H9 (cell line): ENCODE measurements at regions not wholly inside any gene's neighbourhood (a gene's known extent, or its start where the extent isn't known, plus 50 kb on each side); places are given as distances from the start of the nearest gene placed in this dataset.

Experiments used
- DNase-seq: peaks from one replicate; pipeline ENCODE4 v3.0.0-alpha.2; 2017
- H2AFZ ChIP-seq: one replicate; pipeline ENCODE4 v1.6.1; 2013; ENCODE audit warnings: mild to moderate bottlenecking, low read length, control low read depth, moderate library complexity
- H2AK5ac ChIP-seq: 2 replicates; pipeline ENCODE4 v1.6.1; 2013; ENCODE audit warnings: low read length, control low read depth, mixed read lengths; ENCODE audit not compliant: insufficient read length
- H2BK120ac ChIP-seq: one replicate; pipeline ENCODE4 v1.6.1; 2013; ENCODE audit warnings: low read depth, mild to moderate bottlenecking, low read length, control low read depth, inconsistent platforms; ENCODE audit not compliant: poor library complexity, severe bottlenecking
- H2BK12ac ChIP-seq: 2 replicates; pipeline ENCODE4 v1.6.1; 2013; ENCODE audit warnings: low read length, control low read depth, mixed read lengths, low read depth; ENCODE audit not compliant: insufficient read length
- H2BK15ac ChIP-seq: 2 replicates; pipeline ENCODE4 v1.6.1; 2013; ENCODE audit warnings: low read depth, low read length, control low read depth
- H2BK20ac ChIP-seq: one replicate; pipeline ENCODE4 v1.6.1; 2013; ENCODE audit warnings: low read depth, mild to moderate bottlenecking, low read length, control low read depth, inconsistent platforms; ENCODE audit not compliant: poor library complexity, severe bottlenecking
- H2BK5ac ChIP-seq: 2 replicates; pipeline ENCODE4 v1.6.1; 2013; ENCODE audit warnings: low read length, control low read depth, mixed read lengths; ENCODE audit not compliant: insufficient read length
- H3K14ac ChIP-seq: 2 replicates; pipeline ENCODE4 v1.6.1; 2013; ENCODE audit warnings: low read length, control low read depth; ENCODE audit not compliant: insufficient read depth
- H3K18ac ChIP-seq: 2 replicates; pipeline ENCODE4 v1.6.1; 2013; ENCODE audit warnings: low read depth, mild to moderate bottlenecking, mixed read lengths, low read length, control low read depth; ENCODE audit not compliant: insufficient read length
- H3K23ac ChIP-seq: 2 replicates; pipeline ENCODE4 v1.6.1; 2013; ENCODE audit warnings: low read length, control low read depth, mixed read lengths, low read depth; ENCODE audit not compliant: insufficient read length
- H3K23me2 ChIP-seq: 2 replicates; pipeline ENCODE4 v1.6.1; 2013; ENCODE audit warnings: low read depth, mild to moderate bottlenecking, mixed read lengths, low read length, control low read depth; ENCODE audit not compliant: insufficient read length, poor library complexity, severe bottlenecking
- H3K27ac ChIP-seq: 2 replicates; pipeline ENCODE4 v1.5.1; 2013; ENCODE audit warnings: low read length, control low read depth, mixed read lengths, low read depth; ENCODE audit not compliant: insufficient read length
- H3K27me3 ChIP-seq: 2 replicates; pipeline ENCODE4 v1.6.1; 2013; ENCODE audit warnings: low read length, control low read depth, inconsistent platforms; ENCODE audit not compliant: insufficient read depth
- H3K4ac ChIP-seq: 2 replicates; pipeline ENCODE4 v1.6.1; 2013; ENCODE audit warnings: low read depth, mild to moderate bottlenecking, control low read depth, inconsistent platforms, low read length, moderate library complexity
- H3K4me1 ChIP-seq: 2 replicates; pipeline ENCODE4 v1.6.1; 2013; ENCODE audit warnings: low read length, control low read depth, inconsistent platforms; ENCODE audit not compliant: insufficient read depth
- H3K4me2 ChIP-seq: 2 replicates; pipeline ENCODE4 v1.6.1; 2013; ENCODE audit warnings: low read length, control low read depth, mixed read lengths; ENCODE audit not compliant: insufficient read length, insufficient read depth
- H3K56ac ChIP-seq: 2 replicates; pipeline ENCODE4 v1.6.1; 2013; ENCODE audit warnings: low read depth, mild to moderate bottlenecking, mixed read lengths, low read length, control low read depth; ENCODE audit not compliant: insufficient read length
- H3K79me1 ChIP-seq: 2 replicates; pipeline ENCODE4 v1.6.1; 2013; ENCODE audit warnings: low read depth, mild to moderate bottlenecking, moderate library complexity, low read length, control low read depth, inconsistent platforms; ENCODE audit not compliant: insufficient read depth, poor library complexity, severe bottlenecking
- H3K79me2 ChIP-seq: 2 replicates; pipeline ENCODE4 v1.6.1; 2013; ENCODE audit warnings: low read length, control low read depth, inconsistent platforms; ENCODE audit not compliant: insufficient read depth
- H3K9ac ChIP-seq: 2 replicates; pipeline ENCODE4 v1.6.1; 2013; ENCODE audit warnings: low read length, control low read depth, mixed read lengths; ENCODE audit not compliant: insufficient read length; ENCODE audit errors: extremely low read depth
- H3K9me3 ChIP-seq: one replicate; pipeline ENCODE4 v1.6.1; 2013; ENCODE audit warnings: low read depth, low read length, inconsistent platforms; ENCODE audit not compliant: control insufficient read depth
- H3T11ph ChIP-seq: one replicate; pipeline ENCODE4 v1.6.1; 2013; ENCODE audit warnings: mild to moderate bottlenecking, low read length, control low read depth, inconsistent platforms
- H4K20me1 ChIP-seq: one replicate; pipeline ENCODE4 v1.6.1; 2013; ENCODE audit not compliant: control insufficient read depth, insufficient read length, insufficient read depth
- H4K5ac ChIP-seq: 2 replicates; pipeline ENCODE4 v1.6.1; 2013; ENCODE audit warnings: low read depth, mild to moderate bottlenecking, mixed read lengths, low read length, control low read depth; ENCODE audit not compliant: insufficient read length
- H4K8ac ChIP-seq: replicated peaks from 2 replicates; pipeline ENCODE4 v1.6.1; 2013; ENCODE audit warnings: low read length, control low read depth, mixed read lengths, low read depth; ENCODE audit not compliant: insufficient read length
- H4K91ac ChIP-seq: 2 replicates; pipeline ENCODE4 v1.6.1; 2013; ENCODE audit warnings: low read depth, mild to moderate bottlenecking, moderate library complexity, mixed read lengths, low read length, control low read depth; ENCODE audit not compliant: insufficient read length
- H3K27ac Mint-ChIP-seq, 3 experiments: 2 replicates in 2 of 3; 3 replicates in 1 of 3; pipeline ENCODE4 v1.8.0; 2020 to 2021; ENCODE audit warnings: mixed read lengths in 3 of 3, mild to moderate bottlenecking in 1 of 3, moderate library complexity in 1 of 3
- H3K27me3 Mint-ChIP-seq: 2 replicates; pipeline ENCODE4 v1.8.0; 2021; ENCODE audit warnings: low read depth, mild to moderate bottlenecking, moderate library complexity, mixed read lengths
- H3K36me3 Mint-ChIP-seq, 3 experiments: 2 replicates in 2 of 3; 3 replicates in 1 of 3; pipeline ENCODE4 v1.8.0; 2020 to 2021; ENCODE audit warnings: low read depth in 3 of 3, mixed read lengths in 3 of 3; ENCODE audit not compliant: insufficient read depth in 1 of 3
- H3K4me1 Mint-ChIP-seq, 2 experiments: 2 replicates each; pipeline ENCODE4 v1.8.0; 2020; ENCODE audit warnings: mixed read lengths in 2 of 2
- H3K4me3 Mint-ChIP-seq, 2 experiments: 2 replicates in 1 of 2; 3 replicates in 1 of 2; pipeline ENCODE4 v1.8.0; 2020 to 2021; ENCODE audit warnings: mild to moderate bottlenecking in 2 of 2, mixed read lengths in 2 of 2, moderate library complexity in 1 of 2
- H3K9me3 Mint-ChIP-seq, 2 experiments: 2 replicates in 1 of 2; 3 replicates in 1 of 2; pipeline ENCODE4 v1.8.0; 2020; ENCODE audit warnings: mild to moderate bottlenecking in 2 of 2, mixed read lengths in 2 of 2, moderate library complexity in 1 of 2
- CTCF ChIP-seq: fragments of 200-600 bp; sonication (generic); conservative IDR thresholded peaks from 3 replicates; pipeline ENCODE4 v1.8.0; 2021; ENCODE audit warnings: antibody characterized with exemption, mild to moderate bottlenecking
- WGBS: extraction: QIAGEN DNeasy Blood & Tissue Kit; methylation state at CpG from one replicate; pipeline ENCODE4 v1.1.7; 2013; ENCODE audit warnings: missing lambda C conversion rate, low lambda C conversion rate, mixed read lengths; ENCODE audit not compliant: insufficient read length; ENCODE audit errors: extremely low coverage; 5-methylcytosine and 5-hydroxymethylcytosine counted together

- Histone ChIP-seq H2BK20ac (no peak overlapping the region), H3K14ac (no peak overlapping the region), H3K4me1 (no peaks in the 10 kb centered on the region), H2BK15ac (no peak overlapping the region), H3K4ac (no peak overlapping the region), H3K27me3 (no peaks in the 10 kb centered on the region), H4K5ac (no peak overlapping the region), H3K9ac (no peak overlapping the region), H3K18ac (no peak overlapping the region), H3K9me3 (no peaks in the 10 kb centered on the region), H3K79me2 (no peaks in the 10 kb centered on the region), H3K23ac (no peak overlapping the region), H2BK12ac (no peak overlapping the region), H4K91ac (no peak overlapping the region), H2AFZ (no peak overlapping the region), H3K56ac (no peak overlapping the region), H3K27ac (no peak overlapping the region), H3K4me2 (no peak overlapping the region), H4K8ac (no peak overlapping the region), H4K20me1 (no peaks in the 10 kb centered on the region), H3K79me1 (no peaks in the 10 kb centered on the region), H2AK5ac (no peak overlapping the region), H2BK5ac (no peak overlapping the region), H3T11ph (no peak overlapping the region), H3K23me2 (no peaks in the 10 kb centered on the region), H2BK120ac (no peak overlapping the region)
- H3K9me3 Mint-ChIP-seq = peaks cover 0 to 2% of the 10 kb centered on the region in 2 experiments; a peak in 2 of 5 replicates
- no peaks in the 10 kb centered on the region; the same call in 1 of the 2 replicates for H3K27me3 Mint-ChIP-seq
- no peaks in the 10 kb centered on the region for H3K36me3 Mint-ChIP-seq
- no peak overlapping the region for H3K27ac Mint-ChIP-seq
- H3K4me3 Mint-ChIP-seq = no peak overlapping the region
- no CpG with 5 or more reads among the region's 3 CpGs for WGBS
- DNase-seq = no peak
- TF ChIP-seq CTCF = no peak
- H3K4me1 Mint-ChIP-seq = no peaks in the 10 kb centered on the region
Observed at GRCh38 chr2:228819701-228820100, 451.4 kb downstream of the PID1 start.
